GM23338 (cell line): ENCODE measurements at regions not wholly inside any gene's neighbourhood (a gene's known extent, or its start where the extent isn't known, plus 50 kb on each side); places are given as distances from the start of the nearest gene placed in this dataset.

Source experiments
- ATAC-seq: fragments of 200-7000 bp; cut with Tn5 transposase; 3 replicates; pipeline ENCODE4 v1.9.1; 2020
- DNase-seq: peaks from one replicate; pipeline ENCODE4 v3.0.0-alpha.2; 2015; ENCODE audit warnings: low spot score
- H2AFZ ChIP-seq: fragments of 200-600 bp; sonication (generic); 2 replicates; pipeline ENCODE4 v1.8.0; 2016; ENCODE audit warnings: antibody characterized with exemption, mild to moderate bottlenecking, moderate library complexity
- H3F3A ChIP-seq: fragments of 200-600 bp; sonication (generic); replicated peaks from 2 replicates; pipeline ENCODE4 v1.8.0; 2017; ENCODE audit warnings: antibody characterized with exemption, mixed run types, low read depth
- H3K27ac ChIP-seq: fragments of 200-600 bp; sonication (generic); 2 replicates; pipeline ENCODE4 v1.6.1; 2016; ENCODE audit warnings: low read depth
- H3K27me3 ChIP-seq: fragments of 200-600 bp; sonication (generic); 2 replicates; pipeline ENCODE4 v1.8.0; 2016; ENCODE audit warnings: mild to moderate bottlenecking, mixed run types, moderate library complexity; ENCODE audit not compliant: insufficient read depth
- H3K36me3 ChIP-seq: fragments of 200-600 bp; sonication (generic); 2 replicates; pipeline ENCODE4 v1.8.0; 2016; ENCODE audit warnings: mild to moderate bottlenecking; ENCODE audit not compliant: insufficient read depth
- H3K4me1 ChIP-seq: fragments of 200-600 bp; sonication (generic); 2 replicates; pipeline ENCODE4 v1.8.0; 2016; ENCODE audit warnings: mild to moderate bottlenecking, moderate library complexity; ENCODE audit not compliant: insufficient read depth
- H3K4me2 ChIP-seq: fragments of 200-600 bp; sonication (generic); 2 replicates; pipeline ENCODE4 v1.7.1; 2017; ENCODE audit warnings: mixed run types
- H3K4me3 ChIP-seq: fragments of 200-600 bp; sonication (generic); 2 replicates; pipeline ENCODE4 v1.6.1; 2016; ENCODE audit warnings: mixed run types
- H3K79me2 ChIP-seq: fragments of 200-600 bp; sonication (generic); replicated peaks from 2 replicates; pipeline ENCODE4 v1.8.0; 2017; ENCODE audit warnings: mild to moderate bottlenecking; ENCODE audit not compliant: insufficient read depth
- H3K9me2 ChIP-seq: fragments of 200-600 bp; sonication (generic); 2 replicates; pipeline ENCODE4 v1.8.0; 2017; ENCODE audit not compliant: insufficient read depth
- H4K20me1 ChIP-seq: fragments of 200-600 bp; sonication (generic); replicated peaks from 2 replicates; pipeline ENCODE4 v1.8.0; 2017; ENCODE audit warnings: mild to moderate bottlenecking; ENCODE audit not compliant: insufficient read depth
- H3K27ac Mint-ChIP-seq: 2 replicates; pipeline ENCODE4 v1.8.0; 2020; ENCODE audit warnings: inconsistent platforms, mild to moderate bottlenecking, moderate library complexity, mixed read lengths
- H3K27me3 Mint-ChIP-seq: 3 replicates; pipeline ENCODE4 v1.8.0; 2022; ENCODE audit warnings: low read depth, mild to moderate bottlenecking, moderate library complexity, mixed read lengths, inconsistent platforms; ENCODE audit not compliant: insufficient read depth, poor library complexity
- H3K36me3 Mint-ChIP-seq: 3 replicates; pipeline ENCODE4 v1.8.0; 2021; ENCODE audit warnings: low read depth, mild to moderate bottlenecking, inconsistent platforms, moderate library complexity, mixed read lengths
- H3K4me1 Mint-ChIP-seq: 3 replicates; pipeline ENCODE4 v1.8.0; 2020; ENCODE audit warnings: mild to moderate bottlenecking, inconsistent platforms, mixed read lengths
- H3K4me3 Mint-ChIP-seq: 3 replicates; pipeline ENCODE4 v1.8.0; 2021; ENCODE audit warnings: moderate library complexity, mild to moderate bottlenecking, inconsistent platforms, mixed read lengths
- H3K9me3 Mint-ChIP-seq: 3 replicates; pipeline ENCODE4 v1.8.0; 2020; ENCODE audit warnings: moderate library complexity, mild to moderate bottlenecking, inconsistent platforms, mixed read lengths
- CREB1 ChIP-seq: fragments of 250-450 bp; sonication (Bioruptor Pico); IDR thresholded peaks from 2 replicates; pipeline ENCODE4 v1.5.0; 2020; ENCODE audit warnings: low read depth, mild to moderate bottlenecking, moderate library complexity
- POLR2AphosphoS5 ChIP-seq: IDR thresholded peaks from 2 replicates; pipeline ENCODE4 v1.6.1; 2016; ENCODE audit warnings: antibody characterized with exemption, low read depth
- ZNF331 ChIP-seq: fragments of 250-450 bp; sonication (Bioruptor Pico); IDR thresholded peaks from 2 replicates; pipeline ENCODE4 v1.5.0; 2020; ENCODE audit warnings: low read depth, mild to moderate bottlenecking, moderate library complexity
- TF ChIP-seq, protein P1 (sequence below), 2 experiments: fragments of 200-600 bp in 1 of 2; sonication (generic) in 1 of 2; conservative IDR thresholded peaks; 2 replicates each; pipeline versions ENCODE4 v1.5.1 to v1.6.1; 2016 to 2017; ENCODE audit warnings: antibody characterized with exemption in 2 of 2, low read depth in 2 of 2, mild to moderate bottlenecking in 2 of 2, moderate library complexity in 1 of 2
- TF ChIP-seq, protein P2 (sequence below): fragments of 250-450 bp; sonication (Bioruptor Pico); IDR thresholded peaks from 2 replicates; pipeline ENCODE4 v1.5.0; 2020; ENCODE audit warnings: mild to moderate bottlenecking, moderate library complexity
- TF ChIP-seq, protein P3 (sequence below): IDR thresholded peaks from 2 replicates; pipeline ENCODE4 v1.6.1; 2016; ENCODE audit warnings: antibody characterized with exemption

DNA sequence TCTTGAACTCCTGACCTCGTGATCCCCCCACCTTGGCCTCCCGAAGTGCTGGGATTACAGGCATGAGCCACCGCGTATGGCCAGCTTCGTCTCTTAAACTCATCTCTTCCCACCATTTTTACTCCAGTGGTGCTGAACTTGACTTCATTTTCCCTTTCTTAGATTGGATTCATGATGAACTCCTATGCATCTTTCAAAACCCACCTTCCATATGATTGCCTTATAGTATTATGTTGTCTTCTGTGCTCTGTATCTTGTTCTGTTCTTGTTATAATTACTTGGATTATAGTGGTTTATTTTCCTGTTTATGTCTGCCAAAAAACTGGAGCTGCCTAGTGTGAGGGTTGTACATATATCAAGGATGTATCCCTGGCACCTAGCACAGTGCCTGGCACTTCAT, 110.8 kb upstream of the GADD45A start:
- no peaks in the 10 kb centered on the region for H3K4me1 ChIP-seq
- H3K4me1 Mint-ChIP-seq: peaks cover 6% of the 10 kb centered on the region; the same call in 2 of the 3 replicates
- no peak overlapping the region for H3K27ac ChIP-seq
- H3K9me2 ChIP-seq: no peaks in the 10 kb centered on the region
- H3K4me3 ChIP-seq: no peak overlapping the region
- DNase-seq: no peak
- H3K79me2 ChIP-seq: no peaks in the 10 kb centered on the region
- no peaks in the 10 kb centered on the region for H4K20me1 ChIP-seq
- H3K4me2 ChIP-seq: no peak overlapping the region
- H3K27me3 ChIP-seq: no peaks in the 10 kb centered on the region
- no peak overlapping the region for H3K4me3 Mint-ChIP-seq
- no peaks in the 10 kb centered on the region for H3F3A ChIP-seq
- no peaks in the 10 kb centered on the region for H3K9me3 Mint-ChIP-seq
- no peak overlapping the region for H3K27ac Mint-ChIP-seq
- no peak overlapping the region for H2AFZ ChIP-seq
- no peaks in the 10 kb centered on the region for H3K36me3 ChIP-seq
- no peaks in the 10 kb centered on the region for H3K36me3 Mint-ChIP-seq
- ATAC-seq: no peak
- TF ChIP-seq, protein P1, sequence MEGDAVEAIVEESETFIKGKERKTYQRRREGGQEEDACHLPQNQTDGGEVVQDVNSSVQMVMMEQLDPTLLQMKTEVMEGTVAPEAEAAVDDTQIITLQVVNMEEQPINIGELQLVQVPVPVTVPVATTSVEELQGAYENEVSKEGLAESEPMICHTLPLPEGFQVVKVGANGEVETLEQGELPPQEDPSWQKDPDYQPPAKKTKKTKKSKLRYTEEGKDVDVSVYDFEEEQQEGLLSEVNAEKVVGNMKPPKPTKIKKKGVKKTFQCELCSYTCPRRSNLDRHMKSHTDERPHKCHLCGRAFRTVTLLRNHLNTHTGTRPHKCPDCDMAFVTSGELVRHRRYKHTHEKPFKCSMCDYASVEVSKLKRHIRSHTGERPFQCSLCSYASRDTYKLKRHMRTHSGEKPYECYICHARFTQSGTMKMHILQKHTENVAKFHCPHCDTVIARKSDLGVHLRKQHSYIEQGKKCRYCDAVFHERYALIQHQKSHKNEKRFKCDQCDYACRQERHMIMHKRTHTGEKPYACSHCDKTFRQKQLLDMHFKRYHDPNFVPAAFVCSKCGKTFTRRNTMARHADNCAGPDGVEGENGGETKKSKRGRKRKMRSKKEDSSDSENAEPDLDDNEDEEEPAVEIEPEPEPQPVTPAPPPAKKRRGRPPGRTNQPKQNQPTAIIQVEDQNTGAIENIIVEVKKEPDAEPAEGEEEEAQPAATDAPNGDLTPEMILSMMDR (conservative IDR thresholded peaks at IDR 0.05; ENCODE audit: low read depth in 2 of 2): no peak
- TF ChIP-seq, protein P2, sequence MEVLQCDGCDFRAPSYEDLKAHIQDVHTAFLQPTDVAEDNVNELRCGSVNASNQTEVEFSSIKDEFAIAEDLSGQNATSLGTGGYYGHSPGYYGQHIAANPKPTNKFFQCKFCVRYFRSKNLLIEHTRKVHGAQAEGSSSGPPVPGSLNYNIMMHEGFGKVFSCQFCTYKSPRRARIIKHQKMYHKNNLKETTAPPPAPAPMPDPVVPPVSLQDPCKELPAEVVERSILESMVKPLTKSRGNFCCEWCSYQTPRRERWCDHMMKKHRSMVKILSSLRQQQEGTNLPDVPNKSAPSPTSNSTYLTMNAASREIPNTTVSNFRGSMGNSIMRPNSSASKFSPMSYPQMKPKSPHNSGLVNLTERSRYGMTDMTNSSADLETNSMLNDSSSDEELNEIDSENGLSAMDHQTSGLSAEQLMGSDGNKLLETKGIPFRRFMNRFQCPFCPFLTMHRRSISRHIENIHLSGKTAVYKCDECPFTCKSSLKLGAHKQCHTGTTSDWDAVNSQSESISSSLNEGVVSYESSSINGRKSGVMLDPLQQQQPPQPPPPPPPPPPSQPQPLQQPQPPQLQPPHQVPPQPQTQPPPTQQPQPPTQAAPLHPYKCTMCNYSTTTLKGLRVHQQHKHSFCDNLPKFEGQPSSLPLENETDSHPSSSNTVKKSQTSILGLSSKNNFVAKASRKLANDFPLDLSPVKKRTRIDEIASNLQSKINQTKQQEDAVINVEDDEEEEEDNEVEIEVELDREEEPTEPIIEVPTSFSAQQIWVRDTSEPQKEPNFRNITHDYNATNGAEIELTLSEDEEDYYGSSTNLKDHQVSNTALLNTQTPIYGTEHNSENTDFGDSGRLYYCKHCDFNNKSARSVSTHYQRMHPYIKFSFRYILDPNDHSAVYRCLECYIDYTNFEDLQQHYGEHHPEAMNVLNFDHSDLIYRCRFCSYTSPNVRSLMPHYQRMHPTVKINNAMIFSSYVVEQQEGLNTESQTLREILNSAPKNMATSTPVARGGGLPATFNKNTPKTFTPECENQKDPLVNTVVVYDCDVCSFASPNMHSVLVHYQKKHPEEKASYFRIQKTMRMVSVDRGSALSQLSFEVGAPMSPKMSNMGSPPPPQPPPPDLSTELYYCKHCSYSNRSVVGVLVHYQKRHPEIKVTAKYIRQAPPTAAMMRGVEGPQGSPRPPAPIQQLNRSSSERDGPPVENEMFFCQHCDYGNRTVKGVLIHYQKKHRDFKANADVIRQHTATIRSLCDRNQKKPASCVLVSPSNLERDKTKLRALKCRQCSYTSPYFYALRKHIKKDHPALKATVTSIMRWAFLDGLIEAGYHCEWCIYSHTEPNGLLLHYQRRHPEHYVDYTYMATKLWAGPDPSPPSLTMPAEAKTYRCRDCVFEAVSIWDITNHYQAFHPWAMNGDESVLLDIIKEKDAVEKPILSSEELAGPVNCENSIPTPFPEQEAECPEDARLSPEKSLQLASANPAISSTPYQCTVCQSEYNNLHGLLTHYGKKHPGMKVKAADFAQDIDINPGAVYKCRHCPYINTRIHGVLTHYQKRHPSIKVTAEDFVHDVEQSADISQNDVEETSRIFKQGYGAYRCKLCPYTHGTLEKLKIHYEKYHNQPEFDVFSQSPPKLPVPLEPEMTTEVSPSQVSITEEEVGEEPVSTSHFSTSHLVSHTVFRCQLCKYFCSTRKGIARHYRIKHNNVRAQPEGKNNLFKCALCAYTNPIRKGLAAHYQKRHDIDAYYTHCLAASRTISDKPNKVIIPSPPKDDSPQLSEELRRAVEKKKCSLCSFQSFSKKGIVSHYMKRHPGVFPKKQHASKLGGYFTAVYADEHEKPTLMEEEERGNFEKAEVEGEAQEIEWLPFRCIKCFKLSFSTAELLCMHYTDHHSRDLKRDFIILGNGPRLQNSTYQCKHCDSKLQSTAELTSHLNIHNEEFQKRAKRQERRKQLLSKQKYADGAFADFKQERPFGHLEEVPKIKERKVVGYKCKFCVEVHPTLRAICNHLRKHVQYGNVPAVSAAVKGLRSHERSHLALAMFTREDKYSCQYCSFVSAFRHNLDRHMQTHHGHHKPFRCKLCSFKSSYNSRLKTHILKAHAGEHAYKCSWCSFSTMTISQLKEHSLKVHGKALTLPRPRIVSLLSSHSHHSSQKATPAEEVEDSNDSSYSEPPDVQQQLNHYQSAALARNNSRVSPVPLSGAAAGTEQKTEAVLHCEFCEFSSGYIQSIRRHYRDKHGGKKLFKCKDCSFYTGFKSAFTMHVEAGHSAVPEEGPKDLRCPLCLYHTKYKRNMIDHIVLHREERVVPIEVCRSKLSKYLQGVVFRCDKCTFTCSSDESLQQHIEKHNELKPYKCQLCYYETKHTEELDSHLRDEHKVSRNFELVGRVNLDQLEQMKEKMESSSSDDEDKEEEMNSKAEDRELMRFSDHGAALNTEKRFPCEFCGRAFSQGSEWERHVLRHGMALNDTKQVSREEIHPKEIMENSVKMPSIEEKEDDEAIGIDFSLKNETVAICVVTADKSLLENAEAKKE: no peak
- no peak for TF ChIP-seq CREB1 (CRISPR knock-in tag)
- TF ChIP-seq, protein P3, sequence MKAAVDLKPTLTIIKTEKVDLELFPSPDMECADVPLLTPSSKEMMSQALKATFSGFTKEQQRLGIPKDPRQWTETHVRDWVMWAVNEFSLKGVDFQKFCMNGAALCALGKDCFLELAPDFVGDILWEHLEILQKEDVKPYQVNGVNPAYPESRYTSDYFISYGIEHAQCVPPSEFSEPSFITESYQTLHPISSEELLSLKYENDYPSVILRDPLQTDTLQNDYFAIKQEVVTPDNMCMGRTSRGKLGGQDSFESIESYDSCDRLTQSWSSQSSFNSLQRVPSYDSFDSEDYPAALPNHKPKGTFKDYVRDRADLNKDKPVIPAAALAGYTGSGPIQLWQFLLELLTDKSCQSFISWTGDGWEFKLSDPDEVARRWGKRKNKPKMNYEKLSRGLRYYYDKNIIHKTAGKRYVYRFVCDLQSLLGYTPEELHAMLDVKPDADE: no peak
- TF ChIP-seq ZNF331 (CRISPR knock-in tag): no peak
- TF ChIP-seq POLR2AphosphoS5: no peak
- peaks cover 2% of the 10 kb centered on the region for H3K27me3 Mint-ChIP-seq
